DMS53 treated with DMSO at 0.1 percent for 48 hours (cell line): ENCODE measurements at regions not wholly inside any gene's neighbourhood (a gene's known extent, or its start where the extent isn't known, plus 50 kb on each side); places are given as distances from the start of the nearest gene placed in this dataset.
"Not testable (repeated sequence)": the region's sequence is repeated elsewhere in the genome, so short reads cannot be mapped to it uniquely, and the experiment has no call there.

Source experiments
- DNase-seq: peaks from one replicate; lab custom pipeline; 2025; ENCODE audit not compliant: unreplicated experiment; lab: John Stamatoyannopoulos, UW

DNA sequence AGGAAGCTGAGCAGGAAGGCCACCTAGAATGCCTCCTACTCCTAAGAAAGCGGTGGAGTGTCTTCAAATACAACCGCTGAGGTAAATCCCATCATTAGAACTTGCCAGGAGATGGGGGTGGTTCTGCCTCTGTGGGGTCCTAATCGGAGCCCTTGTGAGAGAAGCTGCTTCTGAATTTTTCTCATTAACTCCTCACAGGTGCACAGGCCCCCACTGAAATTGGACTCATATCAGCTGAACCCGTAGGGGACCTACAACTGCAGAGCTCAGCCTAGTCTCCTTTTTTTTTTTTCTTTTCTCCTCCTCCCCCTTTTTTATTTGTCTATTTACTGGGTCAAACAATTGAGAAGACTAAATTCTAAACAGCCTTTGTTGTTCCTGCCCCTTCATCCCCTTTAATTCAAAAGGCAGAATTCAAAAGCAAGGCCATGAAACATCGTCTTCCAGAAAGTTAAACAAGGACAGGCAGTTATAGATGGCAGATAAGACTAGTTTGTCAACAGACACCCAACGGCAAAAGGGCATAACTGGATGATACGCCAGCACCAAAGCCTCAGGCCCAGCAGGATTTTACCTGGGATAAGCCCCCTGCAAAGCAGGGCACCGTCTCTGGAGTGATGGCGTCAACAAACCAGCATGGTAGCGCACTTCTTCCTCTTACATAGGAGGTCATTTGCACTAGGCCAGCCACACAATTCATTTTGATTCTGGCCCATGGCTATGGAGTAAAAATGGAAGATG lies 213.7 kb upstream of the HES1 start:
- DNase-seq = no peak

DNA sequence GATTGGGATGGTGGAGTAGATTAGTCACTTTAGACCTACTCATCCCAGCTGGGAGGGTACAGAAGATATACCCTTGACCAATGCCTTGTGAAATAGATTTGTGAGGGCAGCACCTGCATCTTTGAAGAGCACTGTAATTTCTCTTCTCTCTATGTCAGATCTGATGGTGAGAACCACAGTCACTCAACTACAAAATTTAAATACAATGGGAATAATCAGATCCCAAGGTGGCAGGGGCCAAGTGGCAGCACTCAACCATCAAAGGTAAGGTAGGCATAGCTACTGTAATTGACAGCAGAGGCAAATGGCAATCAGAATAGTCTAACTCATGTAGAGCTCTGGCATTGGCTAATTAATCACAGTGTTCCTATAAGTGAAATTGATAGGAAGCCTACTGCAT lies 212.0 kb upstream of the HES1 start:
- not testable (repeated sequence) for DNase-seq

GRCh38 chr3:193926071-193926470 lies 209.9 kb upstream of the HES1 start:
- DNase-seq = not testable (repeated sequence)

DNA sequence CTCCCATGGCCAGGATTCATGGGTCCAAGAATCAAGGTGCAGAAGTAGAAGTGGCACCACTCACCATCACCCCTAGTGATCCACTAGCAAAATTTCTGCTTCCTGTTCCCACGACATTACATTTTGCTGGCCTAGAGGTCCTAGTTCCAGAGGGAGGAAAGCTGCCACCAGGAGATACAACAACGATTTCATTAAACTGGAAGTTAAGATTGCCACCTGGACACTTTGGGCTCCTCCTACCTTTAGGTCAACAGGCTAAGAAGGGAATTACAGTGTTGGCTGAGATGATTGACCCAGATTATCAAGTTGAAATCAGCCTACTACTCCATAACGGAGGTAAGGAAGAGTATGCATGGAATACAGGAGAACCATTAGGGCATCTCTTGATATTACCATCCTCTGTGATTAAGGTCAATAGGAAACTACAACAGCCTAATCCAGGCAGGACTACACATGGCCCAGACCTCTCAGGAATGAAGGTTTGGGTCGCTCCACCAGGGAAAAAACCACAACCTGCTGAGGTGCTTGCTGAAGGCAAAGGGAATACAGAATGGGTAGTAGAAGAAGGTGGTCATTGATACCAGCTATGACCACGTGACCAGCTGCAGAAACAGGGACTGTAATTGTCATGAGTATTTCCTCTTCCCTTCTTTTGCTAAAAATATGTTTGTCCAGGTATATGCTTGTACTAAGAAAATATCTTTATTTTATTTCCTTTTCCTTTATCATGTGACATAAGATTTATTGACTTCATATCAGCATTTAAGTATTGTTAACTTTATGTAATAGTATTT lies 208.3 kb upstream of the HES1 start:
- not testable (repeated sequence) for DNase-seq

GRCh38 chr3:193928354-193929209 lies 207.4 kb upstream of the HES1 start:
- peak; percentile 29 for DNase-seq

DNA sequence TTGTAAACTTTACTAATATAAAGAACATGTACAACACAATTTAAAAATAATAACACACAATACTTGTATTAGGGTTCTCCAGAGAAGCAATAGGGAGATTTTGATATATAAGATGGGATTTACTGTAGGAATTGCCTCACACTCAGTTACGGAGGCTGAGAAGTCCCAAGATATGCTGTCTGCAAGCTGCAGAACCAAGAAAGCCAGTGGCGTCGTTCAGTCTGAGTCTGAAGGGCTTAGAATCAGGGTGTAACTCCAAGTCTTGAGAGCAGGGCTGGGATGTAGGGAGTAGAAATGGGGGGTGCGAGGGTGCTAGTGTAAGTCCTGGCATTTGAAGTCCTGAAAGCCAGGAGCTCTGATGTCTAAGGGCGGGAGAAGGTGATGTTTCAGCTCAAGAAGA lies 206.6 kb upstream of the HES1 start:
- DNase-seq = no peak

GRCh38 chr3:193929921-193930646 lies 205.9 kb upstream of the HES1 start:
- peak; percentile 12 for DNase-seq

DNA sequence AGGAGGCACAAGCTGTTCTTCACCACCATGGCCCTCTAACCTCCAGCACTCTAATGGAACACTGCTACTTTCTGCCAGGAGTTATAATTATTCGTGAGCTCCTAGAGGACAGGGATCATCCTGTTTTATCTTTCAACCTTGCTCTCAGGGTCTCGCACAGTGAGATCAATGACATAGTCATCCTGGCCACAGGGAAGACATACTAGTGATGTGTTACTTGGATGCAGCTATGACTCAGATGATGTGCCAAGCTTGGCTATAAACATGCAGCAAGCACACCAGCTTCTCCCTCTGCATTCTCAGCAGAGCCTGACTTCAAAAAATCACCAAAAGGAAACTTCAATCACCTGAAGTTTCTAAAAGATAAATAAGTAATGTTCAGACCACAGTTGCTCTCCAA lies 203.8 kb upstream of the HES1 start:
- DNase-seq = no peak

- DNase-seq = no peak
Measured at GRCh38 chr3:193932576-193932975, 203.4 kb upstream of the HES1 start.

- DNase-seq = no peak
Measured at GRCh38 chr3:193933451-193933850, 202.5 kb upstream of the HES1 start.

DNA sequence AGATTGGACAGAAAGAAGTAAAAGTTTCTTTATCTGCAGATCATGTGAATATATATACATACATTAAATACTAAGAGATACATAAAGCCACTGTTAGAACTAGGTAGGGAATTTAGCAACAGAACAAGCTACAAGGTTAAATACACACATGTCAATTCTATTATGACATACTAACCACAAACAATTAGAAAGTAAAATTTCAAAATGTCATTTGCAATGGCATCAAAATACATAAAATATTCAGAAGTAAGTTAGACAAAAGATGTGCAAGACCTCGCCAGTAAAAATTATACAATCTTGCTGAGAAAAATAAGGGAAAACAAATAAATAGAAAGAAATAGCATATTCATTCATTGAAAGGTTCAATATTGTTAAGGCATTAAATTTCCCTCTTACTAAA lies 200.0 kb upstream of the HES1 start:
- DNase-seq = no peak

GRCh38 chr3:193938613-193939012 lies 197.3 kb upstream of the HES1 start:
- peak; percentile 91 for DNase-seq

GRCh38 chr3:193939527-193939926 lies 196.4 kb upstream of the HES1 start:
- no peak for DNase-seq

GRCh38 chr3:193940526-193940925 lies 195.4 kb upstream of the HES1 start:
- no peak for DNase-seq

DNA sequence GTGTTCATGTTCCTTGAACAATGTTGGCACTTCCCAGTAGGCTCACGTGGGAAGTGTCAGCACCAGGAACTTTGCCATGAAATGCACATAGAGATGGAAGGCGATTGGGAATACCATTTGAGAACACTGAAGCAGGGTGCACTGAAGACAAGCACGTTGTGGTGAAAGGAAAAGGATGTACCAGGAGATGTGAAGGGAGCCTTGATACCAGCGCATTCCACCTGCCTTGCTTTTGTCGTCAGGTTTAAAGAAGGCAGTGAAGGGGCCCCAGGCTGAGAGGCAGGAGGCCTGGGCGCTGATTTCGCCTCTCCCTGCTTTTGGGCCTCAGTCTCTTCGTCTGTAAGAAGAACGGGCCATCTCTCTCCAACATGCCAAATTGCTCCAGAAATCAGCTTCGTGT lies 194.5 kb upstream of the HES1 start:
- no peak for DNase-seq

- DNase-seq = no peak
Measured at GRCh38 chr3:193942516-193943055, 193.4 kb upstream of the HES1 start.

GRCh38 chr3:193943200-193943599 lies 192.7 kb upstream of the HES1 start:
- no peak for DNase-seq

DNA sequence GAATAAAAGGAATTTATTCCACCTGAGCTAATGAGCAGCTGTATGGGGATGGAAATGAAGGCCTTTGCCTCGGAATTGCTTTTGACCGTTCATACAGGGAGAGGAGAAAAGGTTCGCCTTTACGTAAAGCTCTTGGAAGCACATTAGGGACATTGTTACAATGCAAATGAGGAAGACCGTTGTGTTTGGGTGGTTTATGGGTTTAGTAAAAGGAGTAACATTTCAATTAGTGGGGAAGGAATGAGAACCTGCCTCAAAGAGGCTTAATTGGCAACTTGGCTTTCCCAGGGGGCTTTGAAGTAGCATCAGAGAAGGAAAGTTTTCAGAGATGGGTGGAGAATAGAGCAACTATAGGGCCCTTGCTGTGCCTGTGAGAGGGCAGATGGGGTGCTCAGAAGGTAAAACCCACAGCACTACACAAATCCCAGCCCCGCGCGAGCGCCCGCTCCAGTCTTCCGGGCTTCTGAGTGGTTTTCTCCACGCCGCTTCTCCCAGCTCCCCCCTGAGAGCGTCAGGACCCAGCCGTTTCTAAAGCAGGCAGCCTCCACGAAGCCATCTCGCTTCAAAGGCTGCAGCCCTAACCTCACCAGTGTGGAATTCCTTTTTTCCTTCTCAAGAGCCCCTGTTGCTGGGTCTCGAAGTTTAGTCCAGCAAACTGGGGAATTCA lies 192.0 kb upstream of the HES1 start:
- no peak for DNase-seq

- DNase-seq = no peak
Measured at GRCh38 chr3:193944518-193944884, 191.4 kb upstream of the HES1 start.

GRCh38 chr3:193945143-193945542 lies 190.8 kb upstream of the HES1 start:
- DNase-seq = no peak
